ENCODE measurements at regions not wholly inside any gene's neighbourhood (a gene's known extent, or its start where the extent isn't known, plus 50 kb on each side); places are given as distances from the start of the nearest gene placed in this dataset.

- no peaks in the 10 kb centered on the region for H3K4me1 Mint-ChIP-seq (ENCODE audit: low read depth)
- no peak overlapping the region for H3K27ac Mint-ChIP-seq
- no peaks in the 10 kb centered on the region for H3K27me3 Mint-ChIP-seq
- H3K9me3 Mint-ChIP-seq (ENCODE audit: low read depth) = peaks cover 5% of the 10 kb centered on the region
- no peak for DNase-seq (ENCODE audit: low spot score, unreplicated experiment)
- H3K4me3 Mint-ChIP-seq (ENCODE audit: low read depth) = no peak overlapping the region
- H3K36me3 Mint-ChIP-seq (ENCODE audit: insufficient read depth) = peaks cover 2% of the 10 kb centered on the region
- TF ChIP-seq CTCF (IDR thresholded peaks at IDR 0.05; ENCODE audit: unreplicated experiment) = no peak
These were observed 183.2 kb upstream of the AADAT start for GRCh38 chr4:170272959-170273358.

- peaks cover 2% of the 10 kb centered on the region for H3K36me3 Mint-ChIP-seq (ENCODE audit: insufficient read depth)
- no peak for DNase-seq (ENCODE audit: low spot score, unreplicated experiment)
- no peak overlapping the region for H3K27ac Mint-ChIP-seq
- H3K4me3 Mint-ChIP-seq (ENCODE audit: low read depth) = no peak overlapping the region
- H3K4me1 Mint-ChIP-seq (ENCODE audit: low read depth) = no peaks in the 10 kb centered on the region
- no peaks in the 10 kb centered on the region for H3K27me3 Mint-ChIP-seq
- no peak for TF ChIP-seq CTCF (IDR thresholded peaks at IDR 0.05; ENCODE audit: unreplicated experiment)
- H3K9me3 Mint-ChIP-seq (ENCODE audit: low read depth) = peaks cover 10% of the 10 kb centered on the region
These were observed 182.0 kb upstream of the AADAT start for GRCh38 chr4:170271723-170272122.

- H3K4me1 Mint-ChIP-seq (ENCODE audit: low read depth) = no peaks in the 10 kb centered on the region
- H3K9me3 Mint-ChIP-seq (ENCODE audit: low read depth) = peaks cover 15% of the 10 kb centered on the region
- H3K36me3 Mint-ChIP-seq (ENCODE audit: insufficient read depth) = peaks cover 2% of the 10 kb centered on the region
- H3K27me3 Mint-ChIP-seq = no peaks in the 10 kb centered on the region
- DNase-seq (ENCODE audit: low spot score, unreplicated experiment) = no peak
- no peak overlapping the region for H3K27ac Mint-ChIP-seq
- TF ChIP-seq CTCF (IDR thresholded peaks at IDR 0.05; ENCODE audit: unreplicated experiment) = no peak
- no peak overlapping the region for H3K4me3 Mint-ChIP-seq (ENCODE audit: low read depth)
These were observed 180.9 kb upstream of the AADAT start for GRCh38 chr4:170270628-170271027.

- TF ChIP-seq CTCF (IDR thresholded peaks at IDR 0.05; ENCODE audit: unreplicated experiment) = no peak
- H3K36me3 Mint-ChIP-seq (ENCODE audit: insufficient read depth) = peaks cover 2% of the 10 kb centered on the region
- H3K9me3 Mint-ChIP-seq (ENCODE audit: low read depth) = peaks cover 15% of the 10 kb centered on the region
- no peaks in the 10 kb centered on the region for H3K4me1 Mint-ChIP-seq (ENCODE audit: low read depth)
- no peak overlapping the region for H3K4me3 Mint-ChIP-seq (ENCODE audit: low read depth)
- H3K27ac Mint-ChIP-seq = no peak overlapping the region
- DNase-seq (ENCODE audit: low spot score, unreplicated experiment) = no peak
- H3K27me3 Mint-ChIP-seq = no peaks in the 10 kb centered on the region
These were observed 180.2 kb upstream of the AADAT start for GRCh38 chr4:170269950-170270349.

DNA sequence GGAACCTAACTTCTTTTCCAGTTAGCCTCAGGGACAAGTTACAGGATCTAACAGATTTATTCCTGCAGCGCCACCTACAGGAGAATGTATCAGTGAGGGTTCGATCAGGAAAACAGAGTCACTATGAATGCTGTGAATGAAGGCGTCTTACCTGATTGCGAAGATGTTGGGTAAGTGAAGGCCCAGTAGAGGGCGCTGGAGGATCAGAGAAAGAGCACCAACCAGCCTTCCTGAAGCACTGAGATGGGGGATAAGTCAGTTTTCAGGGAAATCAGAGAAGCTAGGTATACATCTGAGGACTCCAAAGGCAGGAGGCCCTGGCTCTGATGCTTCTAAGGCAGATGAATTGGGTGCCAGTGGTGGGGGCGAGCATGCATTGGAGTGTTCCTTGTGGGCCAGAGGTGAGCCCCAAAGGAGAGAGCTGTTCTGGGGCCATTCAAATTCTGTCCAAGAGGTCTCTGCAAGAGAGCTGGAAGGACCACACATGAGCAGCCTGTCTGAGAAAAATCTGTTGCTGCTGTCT, 169.9 kb upstream of the AADAT start:
- H3K4me1 Mint-ChIP-seq (ENCODE audit: low read depth) = peaks cover 2% of the 10 kb centered on the region
- no peak overlapping the region for H3K27ac Mint-ChIP-seq
- no peaks in the 10 kb centered on the region for H3K36me3 Mint-ChIP-seq (ENCODE audit: insufficient read depth)
- H3K9me3 Mint-ChIP-seq (ENCODE audit: low read depth) = no peaks in the 10 kb centered on the region
- peak; percentile 81 for DNase-seq (ENCODE audit: low spot score, unreplicated experiment)
- peak; percentile 99 for TF ChIP-seq CTCF (IDR thresholded peaks at IDR 0.05; ENCODE audit: unreplicated experiment)
- H3K27me3 Mint-ChIP-seq = no peaks in the 10 kb centered on the region
- no peak overlapping the region for H3K4me3 Mint-ChIP-seq (ENCODE audit: low read depth)
